Stomach (tissue), 8 donors: ENCODE measurements at regions not wholly inside any gene's neighbourhood (a gene's known extent, or its start where the extent isn't known, plus 50 kb on each side); places are given as distances from the start of the nearest gene placed in this dataset.

Experiments
- DNase-seq, 2 donors: peaks; one replicate each; pipeline versions ENCODE4 v3.0.0 to v3.0.0-alpha.2; 2013 to 2019
- H3K27ac ChIP-seq, 5 donors: fragments of 200-600 bp in 4 of 5; sonication (generic) in 4 of 5; one replicate each; pipeline ENCODE4 v1.5.1; 2013 to 2019; ENCODE audit warnings: mild to moderate bottlenecking in 1 of 5, moderate library complexity in 1 of 5
- H3K27me3 ChIP-seq, 3 donors: fragments of 200-600 bp; sonication (generic); one replicate each; pipeline ENCODE4 v1.5.1; 2017 to 2019; ENCODE audit warnings: mixed run types in 1 of 3
- H3K36me3 ChIP-seq, 4 donors: fragments of 200-600 bp; sonication (generic); 1 replicate in 3 of 4; 2 replicates in 1 of 4; pipeline ENCODE4 v1.5.1; 2016 to 2019
- H3K4me1 ChIP-seq, 4 donors: fragments of 200-600 bp; sonication (generic); one replicate each; pipeline ENCODE4 v1.5.1; 2016 to 2019
- H3K4me3 ChIP-seq, 4 donors: fragments of 200-600 bp; sonication (generic) in 3 of 4; one replicate each; pipeline ENCODE4 v1.5.1; 2016 to 2019; ENCODE audit warnings: mild to moderate bottlenecking in 1 of 4
- H3K9me3 ChIP-seq, 4 donors: fragments of 200-600 bp; sonication (generic); one replicate each; pipeline ENCODE4 v1.5.1; 2016 to 2019
- EP300 ChIP-seq: sonication (generic); formaldehyde crosslinking; IDR thresholded peaks from one replicate; pipeline ENCODE4 v1.6.1; 2017; ENCODE audit warnings: antibody characterized with exemption
- POLR2A ChIP-seq, 4 donors: fragments of 450-650 bp; IDR thresholded peaks; one replicate each; pipeline ENCODE4 v1.6.1; 2016; ENCODE audit warnings: antibody characterized with exemption in 4 of 4, control low read depth in 2 of 4, mild to moderate bottlenecking in 1 of 4, moderate library complexity in 1 of 4
- POLR2AphosphoS5 ChIP-seq, 3 donors: sonication (generic); formaldehyde crosslinking; IDR thresholded peaks; one replicate each; pipeline ENCODE4 v1.6.1; 2016; ENCODE audit warnings: antibody characterized with exemption in 3 of 3
- WGBS, 5 donors: extraction: QIAGEN DNeasy Blood & Tissue Kit in 3 of 5; methylation state at CpG; one replicate each; pipeline versions ENCODE4 v1.1.5 to v1.1.7; 2013 to 2018; 5-methylcytosine and 5-hydroxymethylcytosine counted together
- intact Hi-C: fragments of 100-400 bp; cut with DNase I; formaldehyde crosslinking; loops from one replicate; pipeline ENCODE4 v1.15.1; 2023; ENCODE audit warnings: low total_unique reads
- TF ChIP-seq, protein P1 (sequence below), 7 experiments: fragments of 450-650 bp in 4 of 7; fragments of 200-600 bp in 3 of 7; sonication (generic) in 3 of 7; IDR thresholded peaks; one replicate each; pipeline ENCODE4 v1.5.1; 2016 to 2019; ENCODE audit warnings: antibody characterized with exemption in 7 of 7, control low read depth in 2 of 7, mild to moderate bottlenecking in 1 of 7
- donor health status: healthy with polysubstance abuse.
- donor health status: Bipolar disorder and iron deficiency.
- donor health status: healthy.

DNA sequence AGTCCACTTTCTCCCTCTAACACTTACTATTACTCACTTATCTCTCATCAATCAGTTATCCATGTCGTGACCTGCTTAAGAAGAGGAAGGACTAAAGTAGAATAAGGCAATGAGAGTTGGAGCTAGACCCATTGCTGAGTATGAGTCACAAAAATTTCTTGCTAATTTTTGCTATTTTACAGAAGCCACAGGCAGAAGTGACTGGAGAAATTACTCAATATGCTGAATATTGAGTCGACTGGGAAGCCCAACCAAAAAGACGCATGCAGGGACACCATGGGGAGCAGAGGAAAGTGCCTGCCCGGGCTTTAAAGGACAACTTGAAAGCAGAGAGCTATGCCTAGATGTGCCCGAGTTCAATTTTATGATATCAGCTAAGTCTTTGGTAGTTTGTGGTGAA is 115.4 kb upstream of the FOXG1 start:
- TF ChIP-seq EP300 (no peak), POLR2AphosphoS5 (IDR thresholded peaks at IDR 0.05) (no peak), POLR2A (IDR thresholded peaks at IDR 0.05) (no peak)
- TF ChIP-seq, protein P1, sequence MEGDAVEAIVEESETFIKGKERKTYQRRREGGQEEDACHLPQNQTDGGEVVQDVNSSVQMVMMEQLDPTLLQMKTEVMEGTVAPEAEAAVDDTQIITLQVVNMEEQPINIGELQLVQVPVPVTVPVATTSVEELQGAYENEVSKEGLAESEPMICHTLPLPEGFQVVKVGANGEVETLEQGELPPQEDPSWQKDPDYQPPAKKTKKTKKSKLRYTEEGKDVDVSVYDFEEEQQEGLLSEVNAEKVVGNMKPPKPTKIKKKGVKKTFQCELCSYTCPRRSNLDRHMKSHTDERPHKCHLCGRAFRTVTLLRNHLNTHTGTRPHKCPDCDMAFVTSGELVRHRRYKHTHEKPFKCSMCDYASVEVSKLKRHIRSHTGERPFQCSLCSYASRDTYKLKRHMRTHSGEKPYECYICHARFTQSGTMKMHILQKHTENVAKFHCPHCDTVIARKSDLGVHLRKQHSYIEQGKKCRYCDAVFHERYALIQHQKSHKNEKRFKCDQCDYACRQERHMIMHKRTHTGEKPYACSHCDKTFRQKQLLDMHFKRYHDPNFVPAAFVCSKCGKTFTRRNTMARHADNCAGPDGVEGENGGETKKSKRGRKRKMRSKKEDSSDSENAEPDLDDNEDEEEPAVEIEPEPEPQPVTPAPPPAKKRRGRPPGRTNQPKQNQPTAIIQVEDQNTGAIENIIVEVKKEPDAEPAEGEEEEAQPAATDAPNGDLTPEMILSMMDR (IDR thresholded peaks at IDR 0.05), result no peak
- WGBS, 5 donors, result 74 to 81% (median 76%) methylated on average over 5 of the region's 5 CpGs
- intact Hi-C loops, result no loop called here
- Histone ChIP-seq H3K27ac (no peak overlapping the region), H3K9me3 (no peaks in the 10 kb centered on the region), H3K4me3 (no peak overlapping the region), H3K27me3 (no peaks in the 10 kb centered on the region), H3K4me1 (no peaks in the 10 kb centered on the region), H3K36me3 (no peaks in the 10 kb centered on the region)
- no peak for DNase-seq

DNA sequence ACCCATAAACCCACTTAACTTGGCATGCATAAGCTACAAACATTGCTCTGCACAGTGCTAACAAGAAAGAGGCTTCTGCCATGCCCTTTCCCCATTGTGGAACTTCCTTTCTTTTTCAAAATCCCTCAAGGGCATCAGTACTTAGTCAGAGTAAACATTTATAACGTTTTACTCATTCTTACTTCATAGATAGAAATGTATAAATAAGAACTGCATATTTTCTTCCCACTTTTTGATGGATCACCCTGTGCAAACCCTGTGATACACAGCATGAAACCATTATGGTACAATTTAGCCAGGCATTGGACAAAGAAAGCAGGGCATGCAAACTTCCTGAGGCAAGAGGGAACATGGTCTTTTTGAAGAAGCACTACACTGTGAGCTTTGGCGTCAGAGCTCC is 113.8 kb upstream of the FOXG1 start:
- no peaks in the 10 kb centered on the region for H3K4me1 ChIP-seq
- intact Hi-C loops, result no loop called here
- TF ChIP-seq POLR2AphosphoS5 (IDR thresholded peaks at IDR 0.05) (no peak), EP300 (no peak), POLR2A (IDR thresholded peaks at IDR 0.05) (no peak)
- TF ChIP-seq, protein P1 (IDR thresholded peaks at IDR 0.05), result no peak
- no peak overlapping the region for H3K27ac ChIP-seq
- H3K36me3 ChIP-seq, result no peaks in the 10 kb centered on the region
- no peak overlapping the region for H3K4me3 ChIP-seq
- 14 to 19% (median 16%) methylated on average over 2 of the region's 2 CpGs for WGBS, 5 donors
- H3K27me3 ChIP-seq, result no peaks in the 10 kb centered on the region
- DNase-seq, result no peak
- H3K9me3 ChIP-seq, result no peaks in the 10 kb centered on the region

DNA sequence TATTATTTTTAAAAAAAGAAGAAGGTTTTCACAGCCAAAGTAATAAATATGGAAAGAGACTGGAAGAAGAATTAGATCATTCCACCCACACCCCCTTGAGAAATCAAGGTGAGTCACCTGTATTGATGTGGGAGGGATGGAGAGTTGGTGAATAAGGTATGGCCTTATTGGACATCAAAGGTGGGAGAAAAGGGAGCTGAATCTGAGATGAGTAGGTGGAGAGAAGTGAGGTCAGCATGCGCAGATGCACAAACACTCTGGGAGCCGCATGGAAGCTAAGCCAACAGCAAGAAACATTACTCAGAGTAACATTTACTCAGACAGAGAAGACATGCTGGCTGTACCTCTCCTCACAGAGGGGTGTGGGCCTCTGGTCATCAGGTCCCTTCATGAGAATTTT is 113.1 kb upstream of the FOXG1 start:
- intact Hi-C loops, result no loop called here
- TF ChIP-seq POLR2A (IDR thresholded peaks at IDR 0.05) (no peak), EP300 (no peak), POLR2AphosphoS5 (IDR thresholded peaks at IDR 0.05) (no peak)
- H3K36me3 ChIP-seq, result no peaks in the 10 kb centered on the region

GRCh38 chr14:28656704-28657255 is 109.8 kb upstream of the FOXG1 start:
- Histone ChIP-seq H3K27me3 (no peaks in the 10 kb centered on the region), H3K27ac (no peak overlapping the region), H3K9me3 (no peaks in the 10 kb centered on the region), H3K4me3 (no peak overlapping the region), H3K4me1 (no peaks in the 10 kb centered on the region), H3K36me3 (no peaks in the 10 kb centered on the region)
- WGBS, 5 donors, result 57 to 78% (median 66%) methylated on average over 1 of the region's 1 CpG
- TF ChIP-seq EP300 (no peak), POLR2AphosphoS5 (IDR thresholded peaks at IDR 0.05) (no peak), POLR2A (IDR thresholded peaks at IDR 0.05) (no peak)
- TF ChIP-seq, protein P1 (IDR thresholded peaks at IDR 0.05), result no peak
- DNase-seq, result no peak
- intact Hi-C loops, result no loop called here

More for the DNA sequence above, 113.1 kb upstream of the FOXG1 start:
- H3K4me3 ChIP-seq, result no peak overlapping the region
- no peak for DNase-seq
- no peaks in the 10 kb centered on the region for H3K9me3 ChIP-seq
- no peaks in the 10 kb centered on the region for H3K27me3 ChIP-seq
- H3K4me1 ChIP-seq, result no peaks in the 10 kb centered on the region
- 77 to 92% (median 88%) methylated on average over 2 of the region's 2 CpGs for WGBS, 5 donors
- H3K27ac ChIP-seq, result no peak overlapping the region

GRCh38 chr14:28661171-28661772 is 105.3 kb upstream of the FOXG1 start:
- no peak for DNase-seq
- Histone ChIP-seq H3K4me3 (no peak overlapping the region), H3K9me3 (no peaks in the 10 kb centered on the region), H3K27me3 (no peaks in the 10 kb centered on the region), H3K4me1 (no peaks in the 10 kb centered on the region), H3K36me3 (no peaks in the 10 kb centered on the region), H3K27ac (no peak overlapping the region)
- intact Hi-C loops, result no loop called here
- TF ChIP-seq POLR2A (IDR thresholded peaks at IDR 0.05), result no peak
- TF ChIP-seq EP300, result no peak
- TF ChIP-seq, protein P1 (IDR thresholded peaks at IDR 0.05), result no peak
- TF ChIP-seq POLR2AphosphoS5 (IDR thresholded peaks at IDR 0.05), result no peak
- 27 to 52% (median 30%) methylated on average over 5 of the region's 5 CpGs for WGBS, 5 donors
